A549 (cell line): ENCODE measurements at regions not wholly inside any gene's neighbourhood (a gene's known extent, or its start where the extent isn't known, plus 50 kb on each side); places are given as distances from the start of the nearest gene placed in this dataset.

Source experiments
- ATAC-seq, 2 experiments: fragments of 200-7000 bp in 1 of 2; fragments of >200 bp in 1 of 2; cut with Nextera tagmentation in 1 of 2; cut with Tn5 transposase in 1 of 2; 3 replicates each; pipeline versions ENCODE4 v1.8.0 to v1.9.1; 2018 to 2020; ENCODE audit warnings: mild to moderate bottlenecking in 1 of 2, moderate library complexity in 1 of 2
- CTCF ChIA-PET: fragments of 300-600 bp; sonication (Branson Sonifier 250); formaldehyde crosslinking; extraction: SDS; loops from one replicate; lab custom pipeline; 2021; ENCODE audit warnings: antibody characterized with exemption, inconsistent platforms; lab: Yijun Ruan, JAX
- POLR2A ChIA-PET: fragments of 350-600 bp; formaldehyde crosslinking; extraction: SDS; loops from one replicate; lab custom pipeline; 2021; ENCODE audit warnings: antibody characterized with exemption, inconsistent platforms; lab: Yijun Ruan, JAX
- DNase-seq, 2 experiments: peaks; one replicate each; pipeline versions ENCODE4 v3.0.0 to v3.0.0-alpha.2; 2011 to 2016; ENCODE audit warnings: low read depth in 1 of 2, low spot score in 1 of 2
- FAIRE-seq: peaks from 2 replicates; lab custom pipeline; 2011; peaks lifted over from hg19 to GRCh38; lab: Jason Lieb, UNC
- H3K27ac ChIP-seq, 2 experiments: fragments of >200 bp; sonication (Bioruptor Twin); formaldehyde crosslinking; 3 replicates each; pipeline ENCODE4 v1.5.1; 2016 to 2017
- H3K4me1 ChIP-seq: fragments of >200 bp; sonication (Bioruptor Twin); formaldehyde crosslinking; 3 replicates; pipeline ENCODE4 v1.6.1; 2016
- H3K4me2 ChIP-seq: fragments of >200 bp; sonication (Bioruptor Twin); formaldehyde crosslinking; 3 replicates; pipeline ENCODE4 v1.6.1; 2016
- H3K4me3 ChIP-seq: fragments of >200 bp; sonication (Bioruptor Twin); formaldehyde crosslinking; 3 replicates; pipeline ENCODE4 v1.5.1; 2016
- H3K9me3 ChIP-seq: fragments of >200 bp; sonication (Bioruptor Twin); formaldehyde crosslinking; 3 replicates; pipeline ENCODE4 v1.6.1; 2016
- BCL3 ChIP-seq: fragments of >200 bp; sonication (Bioruptor Twin); formaldehyde crosslinking; IDR thresholded peaks from 3 replicates; pipeline ENCODE4 v1.6.1; 2016
- ESRRA ChIP-seq: fragments of 150-350 bp; IDR thresholded peaks from 2 replicates; pipeline ENCODE4 v1.6.1; 2014; ENCODE audit warnings: mild to moderate bottlenecking, low read length, borderline replicate concordance
- FOSL2 ChIP-seq, 2 experiments: fragments of 450-650 bp in 1 of 2; fragments of >200 bp in 1 of 2; sonication (Bioruptor Twin) in 1 of 2; formaldehyde crosslinking; IDR thresholded peaks; 2 replicates each; pipeline versions ENCODE4 v1.5.0 to v1.6.1; 2016 to 2020; ENCODE audit warnings: mild to moderate bottlenecking in 1 of 2, moderate library complexity in 1 of 2
- FOXS1 ChIP-seq: fragments of 250-450 bp; sonication (Bioruptor Pico); IDR thresholded peaks from 2 replicates; pipeline ENCODE4 v1.5.0; 2020; ENCODE audit warnings: mild to moderate bottlenecking, moderate library complexity
- HEYL ChIP-seq: fragments of 250-450 bp; sonication (Bioruptor Pico); IDR thresholded peaks from 2 replicates; pipeline ENCODE4 v1.8.0; 2021; ENCODE audit warnings: mild to moderate bottlenecking, moderate library complexity
- JUN ChIP-seq, 2 experiments: fragments of >200 bp; sonication (Bioruptor Twin); formaldehyde crosslinking; IDR thresholded peaks; 2 replicates in 1 of 2; 3 replicates in 1 of 2; pipeline ENCODE4 v1.6.1; 2016 to 2017
- NPAS2 ChIP-seq: fragments of 250-450 bp; sonication (Bioruptor Pico); IDR thresholded peaks from 2 replicates; pipeline ENCODE4 v1.8.0; 2022; ENCODE audit warnings: mild to moderate bottlenecking, moderate library complexity, borderline replicate concordance
- PHF8 ChIP-seq: fragments of 200-600 bp; sonication (generic); IDR thresholded peaks from 2 replicates; pipeline ENCODE4 v1.6.1; 2016; ENCODE audit warnings: low read depth, mild to moderate bottlenecking, antibody characterized with exemption, moderate library complexity, borderline replicate concordance
- POLR2A ChIP-seq: IDR thresholded peaks from 2 replicates; pipeline ENCODE4 v1.6.1; 2012; ENCODE audit warnings: mild to moderate bottlenecking, low read length
- POLR2AphosphoS2 ChIP-seq: conservative IDR thresholded peaks from 2 replicates; pipeline ENCODE4 v1.6.1; 2012; ENCODE audit warnings: low read length, improper control_type of control experiment, inconsistent platforms
- RARB ChIP-seq: fragments of 250-450 bp; sonication (Bioruptor Pico); IDR thresholded peaks from 2 replicates; pipeline ENCODE4 v1.8.0; 2021; ENCODE audit warnings: mild to moderate bottlenecking, moderate library complexity
- RCOR1 ChIP-seq: fragments of 150-350 bp; IDR thresholded peaks from 2 replicates; pipeline ENCODE4 v1.6.1; 2014; ENCODE audit warnings: antibody characterized with exemption, low read length, low read depth
- SMC3 ChIP-seq: fragments of >200 bp; sonication (Bioruptor Twin); formaldehyde crosslinking; IDR thresholded peaks from 3 replicates; pipeline ENCODE4 v1.6.1; 2018; ENCODE audit warnings: inconsistent platforms
- ZNF302 ChIP-seq: fragments of 250-450 bp; sonication (Bioruptor Pico); IDR thresholded peaks from 2 replicates; pipeline ENCODE4 v1.9.0; 2021; ENCODE audit warnings: inconsistent platforms, mild to moderate bottlenecking, moderate library complexity
- WGBS: methylation state at CpG from one replicate; pipeline ENCODE4 v1.1.6; 2017; ENCODE audit errors: missing lambda C conversion rate; 5-methylcytosine and 5-hydroxymethylcytosine counted together
- TF ChIP-seq, protein P1 (sequence below): fragments of 250-450 bp; sonication (Bioruptor Pico); IDR thresholded peaks from 2 replicates; pipeline ENCODE4 v1.5.0; 2020; ENCODE audit warnings: low read depth, mild to moderate bottlenecking, moderate library complexity
- TF ChIP-seq, protein P2 (sequence below): IDR thresholded peaks from 2 replicates; pipeline ENCODE4 v1.6.1; 2012

DNA sequence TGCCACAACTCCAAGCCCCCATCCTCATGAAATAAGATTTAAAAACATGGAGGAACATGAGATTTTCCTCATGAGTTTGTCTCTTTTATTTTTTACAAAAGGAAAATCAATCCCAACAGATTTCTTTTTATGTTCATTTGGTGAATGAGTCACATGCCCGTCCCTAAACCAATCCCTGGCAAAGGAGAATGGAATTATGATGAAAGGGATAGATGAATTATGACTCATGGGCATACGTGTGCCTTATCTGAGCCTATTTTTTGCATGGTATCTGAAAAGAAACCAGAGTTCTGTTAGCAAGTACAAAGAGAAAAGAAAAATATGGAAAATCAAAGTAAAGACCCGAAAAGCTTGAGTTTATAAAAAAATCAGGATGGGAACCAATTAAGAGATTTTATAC lies 267.5 kb upstream of the TMEM161B start:
- Histone ChIP-seq H3K9me3 (no peaks in the 10 kb centered on the region), H3K4me2 (no peak overlapping the region), H3K4me1 (no peaks in the 10 kb centered on the region)
- FAIRE-seq (no peak), DNase-seq (no peak), ATAC-seq (no peak)
- CTCF ChIA-PET, result interaction anchor here (1.0 kb wide), 1 partner anchor 66 kb away, joined by 3 read pairs; no protein-coding TSS in a partner anchor
- POLR2A ChIA-PET, result no interaction called here
- WGBS, result under 1% methylated on average over 3 of the region's 3 CpGs
- TF ChIP-seq SMC3 (no peak), ESRRA (no peak), RCOR1 (no peak), FOSL2 (IDR thresholded peaks at IDR 0.05) (no peak), FOSL2 (CRISPR knock-in tag; IDR thresholded peaks at IDR 0.05) (peak; percentile 41; the same call in 1 of the 2 replicates)
- TF ChIP-seq, protein P1, sequence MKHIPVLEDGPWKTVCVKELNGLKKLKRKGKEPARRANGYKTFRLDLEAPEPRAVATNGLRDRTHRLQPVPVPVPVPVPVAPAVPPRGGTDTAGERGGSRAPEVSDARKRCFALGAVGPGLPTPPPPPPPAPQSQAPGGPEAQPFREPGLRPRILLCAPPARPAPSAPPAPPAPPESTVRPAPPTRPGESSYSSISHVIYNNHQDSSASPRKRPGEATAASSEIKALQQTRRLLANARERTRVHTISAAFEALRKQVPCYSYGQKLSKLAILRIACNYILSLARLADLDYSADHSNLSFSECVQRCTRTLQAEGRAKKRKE (CRISPR knock-in tag), result no peak
- TF ChIP-seq, all 56 proteins: peak for 1
- Histone ChIP-seq H3K27ac (no peak overlapping the region), H3K4me3 (no peak overlapping the region)

- no peak for ATAC-seq
- POLR2A ChIA-PET, result no interaction called here
These were observed 256.3 kb upstream of the TMEM161B start for GRCh38 chr5:88524941-88525340.

DNA sequence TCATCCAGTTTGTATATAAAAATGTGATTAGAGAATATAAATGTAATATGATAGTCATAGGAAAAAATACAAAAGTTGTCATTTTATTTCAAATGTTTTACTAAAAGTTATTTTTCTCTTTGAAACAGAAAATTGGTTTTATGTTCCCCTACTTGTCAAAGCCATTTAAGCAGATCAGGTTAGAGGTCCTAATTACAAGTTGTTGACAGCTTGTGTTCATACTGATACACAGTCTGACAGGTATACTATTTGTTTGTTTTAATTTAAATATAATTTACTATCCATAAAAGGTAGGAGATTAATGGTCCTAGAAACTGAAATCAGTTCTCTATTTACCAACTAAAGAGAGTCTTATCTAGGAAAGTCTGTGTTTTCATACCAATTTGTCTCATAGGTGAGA lies 250.4 kb upstream of the TMEM161B start:
- no peak overlapping the region for H3K4me2 ChIP-seq
- CTCF ChIA-PET, result no interaction called here
- POLR2A ChIA-PET, result no interaction called here
- no peak for DNase-seq
- TF ChIP-seq POLR2AphosphoS2 (no peak), FOXS1 (no peak), POLR2A (no peak), BCL3 (no peak), PHF8 (no peak), JUN (IDR thresholded peaks at IDR 0.05) (no peak), NPAS2 (CRISPR knock-in tag) (no peak), RARB (CRISPR knock-in tag) (no peak)
- TF ChIP-seq, protein P1 (CRISPR knock-in tag), result no peak
- TF ChIP-seq, protein P2, sequence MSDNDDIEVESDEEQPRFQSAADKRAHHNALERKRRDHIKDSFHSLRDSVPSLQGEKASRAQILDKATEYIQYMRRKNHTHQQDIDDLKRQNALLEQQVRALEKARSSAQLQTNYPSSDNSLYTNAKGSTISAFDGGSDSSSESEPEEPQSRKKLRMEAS, result no peak
- TF ChIP-seq, all 56 proteins: peak for 0
- Histone ChIP-seq H3K4me1 (no peaks in the 10 kb centered on the region), H3K4me3 (no peak overlapping the region), H3K9me3 (no peaks in the 10 kb centered on the region), H3K27ac (no peak overlapping the region)
- ATAC-seq (no peak), FAIRE-seq (no peak)

More at GRCh38 chr5:88524941-88525340, 256.3 kb upstream of the TMEM161B start:
- DNase-seq (no peak), FAIRE-seq (no peak)
- no peaks in the 10 kb centered on the region for H3K4me1 ChIP-seq
- no peak overlapping the region for H3K4me3 ChIP-seq
- 32% methylated on average over 3 of the region's 3 CpGs for WGBS
- CTCF ChIA-PET, result interaction anchor here (0.6 kb wide), 1 partner anchor 1928 kb away, joined by 6 read pairs; no protein-coding TSS in a partner anchor
- no peaks in the 10 kb centered on the region for H3K9me3 ChIP-seq
- H3K27ac ChIP-seq, result no peak overlapping the region
- H3K4me2 ChIP-seq, result no peak overlapping the region
- no peak for TF ChIP-seq HEYL
- no peak for TF ChIP-seq ZNF302 (CRISPR knock-in tag)
- TF ChIP-seq, all 56 proteins: peak for 0
